Neural crest cell (in vitro differentiated cells): ENCODE measurements at regions not wholly inside any gene's neighbourhood (a gene's known extent, or its start where the extent isn't known, plus 50 kb on each side); places are given as distances from the start of the nearest gene placed in this dataset.

Source experiments
- DNase-seq: peaks from one replicate; pipeline ENCODE4 v3.0.0; 2021; ENCODE audit warnings: low read depth, mixed read lengths, low spot score
- H3K27ac Mint-ChIP-seq: one replicate; pipeline ENCODE4 v1.8.0; 2021; ENCODE audit warnings: mild to moderate bottlenecking, mixed read lengths; ENCODE audit not compliant: unreplicated experiment
- H3K27me3 Mint-ChIP-seq: 2 replicates; pipeline ENCODE4 v1.8.0; 2021; ENCODE audit warnings: low read depth, mild to moderate bottlenecking, mixed read lengths
- H3K36me3 Mint-ChIP-seq: 2 replicates; pipeline ENCODE4 v1.8.0; 2021; ENCODE audit warnings: low read depth, mild to moderate bottlenecking, mixed read lengths
- H3K4me1 Mint-ChIP-seq: 2 replicates; pipeline ENCODE4 v1.8.0; 2021; ENCODE audit warnings: mixed read lengths
- H3K4me3 Mint-ChIP-seq: one replicate; pipeline ENCODE4 v1.8.0; 2021; ENCODE audit warnings: mild to moderate bottlenecking, mixed read lengths
- H3K9me3 Mint-ChIP-seq: 2 replicates; pipeline ENCODE4 v1.8.0; 2021; ENCODE audit warnings: mixed read lengths
- CTCF ChIP-seq: fragments of 200-600 bp; sonication (generic); conservative IDR thresholded peaks from 2 replicates; pipeline ENCODE4 v1.5.0; 2021; ENCODE audit warnings: antibody characterized with exemption, mild to moderate bottlenecking

DNA sequence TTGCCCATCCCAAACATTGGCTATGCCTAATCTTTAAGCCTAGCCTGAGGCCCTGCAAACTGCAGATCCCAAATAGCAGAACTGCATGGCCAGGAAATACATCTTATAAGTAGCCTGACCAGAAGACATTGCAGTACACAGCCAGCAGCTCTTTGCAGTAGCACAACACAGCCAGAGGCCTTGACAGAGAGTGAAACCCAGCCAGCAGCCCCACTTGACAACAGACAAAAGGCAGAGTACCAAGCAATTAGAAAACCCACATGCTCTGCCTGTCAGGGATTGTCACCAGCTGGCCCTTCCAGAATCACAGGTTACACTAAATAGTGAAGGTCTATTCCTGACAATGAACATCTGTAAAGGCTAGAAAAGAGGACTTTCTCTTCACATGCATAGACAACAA is 242.8 kb upstream of the TMEM72 start:
- H3K36me3 Mint-ChIP-seq = no peaks in the 10 kb centered on the region
- DNase-seq = no peak
- TF ChIP-seq CTCF = no peak
- H3K27ac Mint-ChIP-seq = no peak overlapping the region
- H3K9me3 Mint-ChIP-seq = peaks cover 14% of the 10 kb centered on the region
- no peaks in the 10 kb centered on the region for H3K27me3 Mint-ChIP-seq
- H3K4me1 Mint-ChIP-seq = peaks cover 6% of the 10 kb centered on the region
- H3K4me3 Mint-ChIP-seq = no peak overlapping the region

DNA sequence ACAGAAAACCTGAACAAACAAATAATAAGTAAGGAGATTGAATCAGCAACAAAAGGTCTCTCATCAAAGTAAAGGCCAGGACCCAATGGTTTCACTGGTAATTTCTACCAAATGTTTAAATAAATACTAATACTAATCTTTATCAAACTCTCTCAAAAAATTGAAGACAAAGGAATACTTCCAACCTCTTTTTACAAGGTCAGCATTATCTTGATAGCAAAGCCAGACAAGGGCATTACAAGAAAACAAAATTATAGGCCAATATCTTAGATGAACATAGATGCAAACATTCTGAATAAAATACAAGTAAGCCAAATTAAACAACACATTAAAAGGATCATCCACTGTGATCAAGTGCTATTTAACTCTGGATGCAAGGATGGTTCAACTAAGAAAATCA is 239.8 kb upstream of the TMEM72 start:
- Mint-ChIP-seq H3K4me3 (no peak overlapping the region), H3K9me3 (peaks cover 18% of the 10 kb centered on the region), H3K27ac (no peak overlapping the region), H3K27me3 (no peaks in the 10 kb centered on the region), H3K36me3 (no peaks in the 10 kb centered on the region), H3K4me1 (peaks cover 17% of the 10 kb centered on the region)
- TF ChIP-seq CTCF = no peak
- DNase-seq = no peak

GRCh38 chr10:44673245-44673983 is 237.7 kb upstream of the TMEM72 start:
- Mint-ChIP-seq H3K27me3 (no peaks in the 10 kb centered on the region), H3K4me1 (peaks cover 17% of the 10 kb centered on the region), H3K9me3 (peaks cover 18% of the 10 kb centered on the region), H3K36me3 (no peaks in the 10 kb centered on the region), H3K4me3 (peak overlapping the region; percentile 10), H3K27ac (no peak overlapping the region)
- TF ChIP-seq CTCF = no peak
- DNase-seq = no peak

- H3K27ac Mint-ChIP-seq = no peak overlapping the region
- no peaks in the 10 kb centered on the region for H3K27me3 Mint-ChIP-seq
- peaks cover 17% of the 10 kb centered on the region for H3K4me1 Mint-ChIP-seq
- no peak overlapping the region for H3K4me3 Mint-ChIP-seq
- H3K9me3 Mint-ChIP-seq = peaks cover 15% of the 10 kb centered on the region
- DNase-seq = no peak
- TF ChIP-seq CTCF = no peak
- H3K36me3 Mint-ChIP-seq = no peaks in the 10 kb centered on the region
Observed at GRCh38 chr10:44674536-44675386, 236.4 kb upstream of the TMEM72 start.

GRCh38 chr10:44675387-44675874 is 235.7 kb upstream of the TMEM72 start:
- H3K4me3 Mint-ChIP-seq = no peak overlapping the region
- H3K9me3 Mint-ChIP-seq = peaks cover 13% of the 10 kb centered on the region
- no peak for DNase-seq
- H3K27me3 Mint-ChIP-seq = no peaks in the 10 kb centered on the region
- H3K27ac Mint-ChIP-seq = no peak overlapping the region
- no peaks in the 10 kb centered on the region for H3K36me3 Mint-ChIP-seq
- H3K4me1 Mint-ChIP-seq = peaks cover 17% of the 10 kb centered on the region
- no peak for TF ChIP-seq CTCF
